GM21786 (cell line): ENCODE measurements at regions not wholly inside any gene's neighbourhood (a gene's known extent, or its start where the extent isn't known, plus 50 kb on each side); places are given as distances from the start of the nearest gene placed in this dataset.

Experiments used
- ATAC-seq: cut with Tn5 transposase; IDR thresholded peaks from one replicate; pipeline ENCODE4 v1.9.1; 2021; ENCODE audit not compliant: unreplicated experiment

DNA sequence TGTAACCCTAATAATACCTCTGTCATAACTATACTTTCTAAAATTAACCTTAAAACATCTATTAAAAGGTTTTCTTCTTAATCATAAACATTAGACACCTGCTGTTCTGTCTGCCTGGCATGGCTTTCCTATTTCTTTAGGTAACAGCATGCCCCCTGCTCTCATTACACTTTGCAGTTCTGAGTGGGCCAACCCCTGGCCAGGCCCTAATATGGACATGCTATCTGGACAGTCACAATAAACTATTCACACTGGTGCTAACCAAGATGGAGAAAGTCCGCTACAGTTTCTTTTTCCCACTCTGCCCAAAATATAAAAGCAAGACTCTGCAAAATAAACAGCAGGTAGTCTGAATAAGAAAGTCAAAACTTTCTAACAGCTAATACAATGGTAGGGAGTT lies 84.0 kb downstream of the ELAPOR2 start:
- ATAC-seq = no peak

DNA sequence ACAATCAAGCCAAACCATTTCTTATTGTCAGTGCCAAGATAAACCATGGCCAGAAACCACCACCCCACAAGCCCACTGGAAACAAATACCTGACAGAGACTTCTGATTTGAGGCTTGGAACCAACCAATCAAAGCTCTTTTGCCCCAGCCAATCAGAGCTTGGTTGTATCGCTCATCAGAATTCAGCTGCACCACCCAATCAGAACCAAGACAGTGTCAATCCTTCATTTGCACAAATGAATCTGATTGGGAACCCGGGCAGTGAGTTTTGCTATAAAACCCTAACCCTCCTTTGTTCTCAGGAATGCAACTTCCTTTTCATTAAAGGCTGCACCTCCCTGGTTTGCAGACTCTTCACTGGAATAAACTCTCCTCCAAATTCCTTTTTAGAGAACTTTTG lies 87.4 kb downstream of the ELAPOR2 start:
- ATAC-seq = no peak

DNA sequence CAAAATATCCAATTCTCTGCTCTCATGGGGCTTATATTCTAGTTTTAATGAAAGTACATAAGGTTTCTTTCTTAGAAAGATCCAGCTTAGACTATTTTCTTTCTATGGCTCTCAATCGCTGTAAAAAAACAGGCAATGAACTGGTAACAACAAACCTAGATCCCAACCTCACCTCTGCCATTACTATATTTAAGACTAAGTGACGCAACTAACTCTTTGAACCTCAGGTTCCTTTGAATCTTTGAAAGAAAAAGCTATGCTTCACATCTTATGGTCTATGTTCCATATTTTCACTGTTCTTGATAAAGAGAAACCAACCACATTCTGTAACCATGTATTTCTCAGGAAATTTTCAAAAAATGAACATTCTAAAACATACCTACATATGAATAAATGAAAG lies 88.5 kb downstream of the ELAPOR2 start:
- ATAC-seq = no peak

GRCh38 chr7:86970547-86970946 lies 88.9 kb downstream of the ELAPOR2 start:
- no peak for ATAC-seq

DNA sequence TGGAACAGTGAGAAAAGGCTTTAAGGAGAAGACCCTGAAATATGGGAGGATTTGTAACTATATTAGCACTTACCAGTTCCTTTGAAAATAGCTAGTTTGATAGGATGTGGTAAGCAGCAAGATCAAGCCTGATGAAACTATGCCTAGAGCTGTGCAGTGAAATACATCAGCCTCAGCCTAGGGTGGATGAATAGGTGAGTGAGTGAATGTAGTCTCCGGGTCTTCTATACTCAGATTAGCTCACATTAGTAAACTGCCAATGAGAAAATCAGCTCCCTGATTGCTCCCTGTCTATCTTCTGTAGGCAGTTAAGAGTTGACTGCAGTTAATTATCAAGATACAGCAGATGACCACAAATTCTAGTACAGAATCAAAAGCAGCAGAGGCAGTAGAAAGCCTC lies 89.6 kb downstream of the ELAPOR2 start:
- ATAC-seq = no peak

- no peak for ATAC-seq
Measured at GRCh38 chr7:86968618-86969017, 90.8 kb downstream of the ELAPOR2 start.

DNA sequence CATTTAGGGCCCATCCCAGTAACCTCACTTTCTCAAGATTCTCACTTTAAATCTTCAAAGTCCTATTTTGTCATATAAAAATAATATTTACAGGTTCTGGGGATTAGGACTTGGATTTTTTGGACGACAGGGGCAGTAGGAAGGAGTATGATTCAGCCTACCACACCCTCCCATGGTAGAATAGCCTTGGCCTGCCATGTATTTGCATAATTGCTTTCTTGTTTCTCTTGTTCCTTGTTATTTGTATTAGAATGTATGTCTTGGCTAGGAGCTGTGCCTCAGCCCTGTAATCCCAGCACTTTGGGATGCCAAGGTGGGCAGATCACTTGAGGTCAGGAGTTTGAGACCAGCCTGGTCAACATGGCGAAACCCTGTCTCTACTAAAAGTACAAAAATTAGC lies 92.5 kb downstream of the ELAPOR2 start:
- ATAC-seq = no peak

DNA sequence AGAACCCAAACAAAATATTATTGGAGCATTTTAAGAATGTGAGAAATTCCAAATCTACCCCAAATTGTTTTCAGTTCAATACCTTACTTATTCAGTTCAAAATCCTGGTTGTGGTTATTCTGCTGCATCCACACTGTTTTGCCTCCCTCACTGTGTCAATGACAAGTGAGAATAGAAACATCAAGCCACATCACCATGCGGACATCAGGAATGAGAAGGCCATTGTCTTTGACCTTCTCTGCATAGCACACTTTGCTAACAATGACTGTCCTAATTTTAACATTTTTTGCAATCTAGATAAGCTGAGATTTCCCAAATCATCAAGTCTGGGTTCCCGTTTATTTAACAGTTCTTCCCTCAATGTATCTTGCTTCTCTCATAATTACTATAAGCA lies 93.7 kb downstream of the ELAPOR2 start:
- ATAC-seq = no peak

GRCh38 chr7:86964973-86965726 lies 94.3 kb downstream of the ELAPOR2 start:
- ATAC-seq = no peak

- no peak for ATAC-seq
Measured at GRCh38 chr7:86963599-86964230, 95.7 kb downstream of the ELAPOR2 start.

DNA sequence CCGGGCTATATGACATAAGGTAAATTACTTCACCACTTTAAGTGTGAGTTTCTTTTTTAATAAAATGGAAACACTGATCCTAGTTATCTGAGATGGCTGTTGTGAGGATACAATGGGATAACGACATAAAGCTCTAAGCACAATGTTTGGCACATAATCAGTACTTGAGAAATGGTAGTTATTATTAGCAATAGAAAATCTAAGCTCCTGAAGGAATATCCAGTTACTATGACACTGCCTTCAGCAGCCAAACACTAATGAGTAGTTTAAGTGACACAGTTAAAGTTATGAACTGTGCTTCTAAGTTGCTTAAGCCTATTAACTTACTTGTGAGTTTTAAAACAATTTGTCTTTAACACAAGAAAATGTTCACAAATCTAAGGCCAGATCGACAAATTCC lies 96.8 kb downstream of the ELAPOR2 start:
- no peak for ATAC-seq

DNA sequence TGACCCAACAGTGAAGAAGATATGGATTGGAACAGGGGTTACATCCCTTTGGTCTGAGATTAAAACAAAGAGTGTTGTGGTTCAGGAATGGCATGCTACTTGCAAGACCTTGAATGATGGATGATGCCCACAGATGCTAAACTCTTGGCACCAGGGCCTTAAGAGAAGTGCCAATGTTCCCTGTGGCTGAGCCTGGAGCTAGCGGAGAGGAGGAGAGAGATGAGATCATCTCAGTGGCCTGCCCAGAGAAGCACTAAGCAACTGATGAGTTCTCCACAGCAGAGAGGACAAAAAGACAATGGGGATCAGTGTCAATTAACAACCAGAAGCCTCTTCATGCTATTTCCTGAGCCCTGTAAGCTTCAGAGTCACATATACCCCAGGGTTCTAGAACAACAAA lies 97.8 kb downstream of the ELAPOR2 start:
- ATAC-seq = no peak

DNA sequence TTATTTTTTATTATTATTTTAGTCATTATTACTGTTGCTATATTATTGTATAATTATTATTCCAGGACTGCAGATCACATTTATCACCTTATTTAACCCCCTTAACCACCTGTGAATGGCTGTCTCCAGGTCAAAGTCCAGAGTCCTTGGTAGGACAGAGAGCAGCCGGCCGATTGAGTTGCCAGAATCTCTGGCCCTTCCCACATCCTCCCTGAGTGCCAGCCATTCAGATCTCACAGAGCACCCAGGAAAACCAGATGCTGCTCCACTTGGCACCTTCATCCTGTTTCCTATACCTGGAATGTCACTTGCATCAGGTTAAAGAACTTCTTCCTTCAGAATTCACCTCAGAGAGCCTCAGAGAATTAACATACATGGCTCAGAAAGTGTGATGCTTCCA lies 101.1 kb downstream of the ELAPOR2 start:
- no peak for ATAC-seq

DNA sequence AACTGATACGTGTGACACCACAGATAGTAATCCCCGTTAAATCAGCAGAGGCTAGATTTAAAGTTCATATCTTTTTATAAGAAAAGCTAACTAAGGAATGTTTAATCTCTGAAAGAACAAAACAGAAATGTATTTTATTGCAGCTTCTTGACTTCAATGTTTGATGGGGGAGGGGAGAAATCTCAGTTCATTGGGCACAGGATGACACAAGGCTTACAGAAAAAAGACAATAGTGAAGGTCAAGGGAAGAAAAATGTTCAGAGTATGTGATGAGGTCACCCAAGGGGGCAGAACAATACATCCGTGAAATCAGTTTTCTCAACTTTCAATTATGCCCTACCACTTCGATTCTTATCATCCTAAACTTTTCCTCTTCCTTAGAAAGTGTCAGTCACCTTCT lies 102.9 kb downstream of the ELAPOR2 start:
- ATAC-seq = no peak

DNA sequence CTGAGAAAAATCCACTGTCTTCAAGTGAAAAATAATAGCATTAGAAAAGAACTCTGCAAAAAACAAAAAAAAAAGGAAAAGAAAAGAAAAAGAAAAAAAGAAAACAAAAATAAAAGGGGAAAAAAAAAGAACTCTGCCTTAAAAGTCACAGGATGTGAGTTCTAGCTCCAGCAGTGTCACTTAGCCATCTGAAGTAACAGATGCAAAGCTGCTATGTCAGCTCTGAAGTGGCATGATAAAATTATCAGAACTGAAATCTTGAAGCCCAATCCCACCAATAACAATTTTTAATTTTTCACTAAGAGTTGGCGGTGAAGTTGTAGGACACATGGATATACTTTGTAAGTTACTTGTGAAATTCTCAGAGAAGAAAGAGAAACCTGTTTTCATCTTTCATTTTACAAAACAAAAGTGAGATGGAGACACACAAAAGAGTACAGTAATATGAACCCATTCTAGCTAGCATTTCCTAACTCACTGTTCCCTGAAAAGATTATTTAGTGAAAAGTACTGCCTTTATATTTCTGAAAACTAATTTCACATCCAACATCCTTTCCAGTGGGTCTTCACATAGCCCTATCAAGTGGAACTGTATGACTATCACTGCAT lies 103.5 kb downstream of the ELAPOR2 start:
- ATAC-seq = no peak

- ATAC-seq = no peak
Measured at GRCh38 chr7:86954971-86955370, 104.5 kb downstream of the ELAPOR2 start.

- no peak for ATAC-seq
Measured at GRCh38 chr7:86953653-86954336, 105.7 kb downstream of the ELAPOR2 start.

DNA sequence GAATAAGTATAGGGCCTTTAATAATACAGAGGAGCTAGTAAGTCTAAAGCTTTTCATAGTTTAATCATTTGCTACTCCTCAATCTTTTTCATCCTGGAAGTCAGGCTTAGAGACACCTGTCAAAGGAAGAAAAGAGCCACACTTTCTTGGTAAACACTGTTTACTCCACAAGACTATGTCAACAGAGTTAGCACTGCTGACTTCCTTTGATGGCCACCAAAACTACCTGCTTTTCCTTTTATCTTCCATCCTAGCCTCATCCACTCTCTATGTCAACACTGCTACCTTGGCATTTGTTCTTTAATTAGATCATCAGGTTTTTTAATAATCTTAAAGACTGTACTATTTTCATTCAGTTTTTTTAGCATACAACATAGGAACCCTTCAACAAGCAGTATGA lies 106.2 kb downstream of the ELAPOR2 start:
- no peak for ATAC-seq

DNA sequence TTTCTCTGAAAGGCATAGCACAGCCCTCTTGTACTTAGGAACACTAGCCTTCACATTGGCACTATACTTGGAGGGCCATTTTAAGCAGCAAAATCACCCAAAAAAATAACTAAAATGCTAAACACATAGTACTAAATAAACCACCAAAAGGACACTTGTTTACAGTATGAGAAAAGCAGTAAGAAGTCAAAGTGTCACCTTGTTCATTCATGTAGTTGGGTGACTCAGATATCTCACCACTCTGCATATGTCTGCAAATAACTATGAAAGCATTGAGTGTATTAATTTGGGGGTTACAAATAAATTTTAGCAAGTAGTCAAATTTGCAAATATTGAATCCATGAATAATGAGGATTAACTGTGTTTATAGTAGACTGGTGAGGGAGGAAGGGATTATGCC lies 107.6 kb downstream of the ELAPOR2 start:
- no peak for ATAC-seq

DNA sequence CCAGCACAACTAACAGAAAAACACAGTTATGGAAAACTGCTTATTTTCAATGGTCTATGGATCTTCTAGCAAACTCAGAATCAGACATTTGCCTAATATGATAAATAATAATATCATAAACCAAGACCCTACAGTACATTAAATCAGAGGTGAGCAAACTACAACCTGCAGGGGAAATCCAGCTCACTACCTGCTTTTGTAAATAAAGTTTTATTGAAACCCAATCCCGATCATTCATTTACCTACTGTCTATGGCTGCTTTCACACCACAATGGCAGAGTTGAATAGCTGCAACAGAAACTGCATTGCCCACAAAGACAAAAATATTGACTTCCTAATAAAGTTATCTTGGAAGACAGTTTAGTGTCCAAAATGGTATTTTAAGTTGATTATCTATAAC lies 108.5 kb downstream of the ELAPOR2 start:
- ATAC-seq = no peak

DNA sequence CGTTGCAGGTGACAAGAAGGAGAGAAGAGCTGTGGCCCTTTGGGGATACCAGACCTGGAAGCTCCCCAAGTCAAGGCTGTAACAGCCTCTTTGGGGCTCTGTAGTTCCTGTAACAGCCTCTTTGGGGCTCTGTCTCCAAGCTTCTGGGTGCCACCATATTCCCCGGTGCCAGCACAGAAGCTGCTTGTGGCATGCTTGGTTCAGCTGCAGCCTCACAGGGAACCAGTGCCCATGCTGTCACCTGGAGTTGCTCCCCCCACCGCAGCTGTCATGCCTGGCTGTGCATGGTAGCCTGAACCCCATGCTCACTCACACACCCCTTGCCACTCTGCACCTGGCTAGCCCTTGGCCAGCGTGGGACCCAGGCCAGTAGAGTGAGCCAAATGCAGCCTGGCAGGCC lies 109.1 kb downstream of the ELAPOR2 start:
- no peak for ATAC-seq

DNA sequence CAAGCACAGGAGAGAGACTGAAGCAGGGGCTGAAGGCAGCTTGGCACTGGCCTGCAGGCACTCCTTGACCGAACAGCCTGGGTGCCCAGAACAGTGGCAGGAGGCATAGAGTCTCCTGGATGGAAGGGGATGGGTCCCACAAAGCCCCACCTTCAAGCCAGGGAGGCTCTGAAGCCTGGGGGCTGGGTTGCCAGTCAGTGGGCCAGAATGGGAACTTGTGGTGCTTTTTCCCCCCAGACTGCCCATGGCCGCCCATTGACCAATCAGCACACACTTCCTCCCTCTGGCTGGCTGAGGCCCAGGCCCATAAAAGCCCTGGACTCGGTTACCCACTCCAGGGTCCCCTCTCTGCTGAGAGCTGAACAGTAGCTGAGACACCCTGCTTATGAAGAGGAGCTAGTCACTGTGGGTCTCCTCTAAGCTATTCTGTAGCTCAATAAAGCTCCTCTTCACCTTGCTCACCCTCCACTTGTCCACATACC lies 109.6 kb downstream of the ELAPOR2 start:
- ATAC-seq = no peak
